ENCODE measurements at regions not wholly inside any gene's neighbourhood (a gene's known extent, or its start where the extent isn't known, plus 50 kb on each side); places are given as distances from the start of the nearest gene placed in this dataset.

DNA sequence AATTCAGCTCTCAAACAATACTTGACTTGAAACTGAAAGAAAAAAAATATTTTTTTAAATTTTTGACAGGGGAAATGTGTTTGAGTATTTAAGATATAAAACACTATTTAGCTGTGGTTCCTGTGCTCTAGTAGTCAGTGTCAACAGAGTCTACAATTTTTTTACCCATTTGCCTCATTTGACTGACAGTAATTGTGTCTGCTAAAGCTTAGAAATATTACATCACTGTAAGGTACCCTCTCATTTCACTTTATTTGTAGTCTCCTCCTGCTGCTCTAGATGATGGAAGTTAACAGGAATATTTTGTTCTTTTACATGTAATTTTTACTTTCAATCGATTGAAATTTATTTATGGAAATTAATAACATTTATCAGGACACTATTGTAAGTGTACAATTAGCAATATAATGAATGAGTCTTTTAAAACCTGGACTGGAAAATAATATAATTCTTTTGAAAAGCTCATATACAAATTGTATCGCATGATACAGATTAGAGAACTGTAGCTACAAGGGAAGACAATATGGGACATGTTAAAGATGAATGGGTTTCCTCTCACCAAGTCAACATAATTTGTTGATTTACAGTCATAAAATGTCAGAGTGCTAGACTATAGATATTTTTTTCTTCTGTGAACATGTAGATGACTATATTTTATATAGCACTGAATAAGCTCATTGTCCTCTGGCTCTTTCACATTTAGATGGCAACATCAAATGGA lies 1186.5 kb upstream of the ADGRL3 start:
- no peak for DNase-seq (ENCODE audit: low read depth)
- H3K4me3 ChIP-seq (ENCODE audit: low read depth, low read length): no peak overlapping the region
- no peaks in the 10 kb centered on the region for H3K27me3 ChIP-seq (ENCODE audit: control insufficient read depth, insufficient read depth, low read length)
- TF ChIP-seq, protein P1, sequence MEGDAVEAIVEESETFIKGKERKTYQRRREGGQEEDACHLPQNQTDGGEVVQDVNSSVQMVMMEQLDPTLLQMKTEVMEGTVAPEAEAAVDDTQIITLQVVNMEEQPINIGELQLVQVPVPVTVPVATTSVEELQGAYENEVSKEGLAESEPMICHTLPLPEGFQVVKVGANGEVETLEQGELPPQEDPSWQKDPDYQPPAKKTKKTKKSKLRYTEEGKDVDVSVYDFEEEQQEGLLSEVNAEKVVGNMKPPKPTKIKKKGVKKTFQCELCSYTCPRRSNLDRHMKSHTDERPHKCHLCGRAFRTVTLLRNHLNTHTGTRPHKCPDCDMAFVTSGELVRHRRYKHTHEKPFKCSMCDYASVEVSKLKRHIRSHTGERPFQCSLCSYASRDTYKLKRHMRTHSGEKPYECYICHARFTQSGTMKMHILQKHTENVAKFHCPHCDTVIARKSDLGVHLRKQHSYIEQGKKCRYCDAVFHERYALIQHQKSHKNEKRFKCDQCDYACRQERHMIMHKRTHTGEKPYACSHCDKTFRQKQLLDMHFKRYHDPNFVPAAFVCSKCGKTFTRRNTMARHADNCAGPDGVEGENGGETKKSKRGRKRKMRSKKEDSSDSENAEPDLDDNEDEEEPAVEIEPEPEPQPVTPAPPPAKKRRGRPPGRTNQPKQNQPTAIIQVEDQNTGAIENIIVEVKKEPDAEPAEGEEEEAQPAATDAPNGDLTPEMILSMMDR (IDR thresholded peaks at IDR 0.05; ENCODE audit: insufficient read depth, low read length, poor library complexity, severe bottlenecking): no peak
- no peaks in the 10 kb centered on the region for H3K36me3 ChIP-seq (ENCODE audit: control insufficient read depth, insufficient read depth, low read length)

DNA sequence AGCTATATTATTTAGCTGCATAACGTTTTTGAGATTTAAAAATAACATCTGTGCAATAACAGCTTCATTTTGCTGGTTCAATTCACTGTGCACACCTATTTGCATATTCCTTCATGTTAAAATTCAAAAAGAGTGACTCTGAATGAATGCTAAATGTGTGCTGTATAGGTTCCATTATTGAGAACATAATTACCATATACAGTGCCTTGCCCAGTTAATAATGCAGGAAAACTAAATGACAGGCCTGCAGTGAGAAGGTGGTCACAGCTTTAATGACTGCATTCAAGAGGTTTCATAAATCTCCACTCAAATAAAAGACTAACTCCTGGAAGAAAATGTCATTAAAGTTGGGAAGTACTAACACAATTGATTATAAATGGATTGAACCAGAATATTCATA lies 1183.2 kb upstream of the ADGRL3 start:
- no peaks in the 10 kb centered on the region for H3K36me3 ChIP-seq (ENCODE audit: control insufficient read depth, insufficient read depth, low read length)
- H3K27me3 ChIP-seq (ENCODE audit: control insufficient read depth, insufficient read depth, low read length): no peaks in the 10 kb centered on the region
- H3K4me3 ChIP-seq (ENCODE audit: low read depth, low read length): no peak overlapping the region
- DNase-seq (ENCODE audit: low read depth): no peak
- TF ChIP-seq, protein P1 (IDR thresholded peaks at IDR 0.05; ENCODE audit: insufficient read depth, low read length, poor library complexity, severe bottlenecking): no peak

DNA sequence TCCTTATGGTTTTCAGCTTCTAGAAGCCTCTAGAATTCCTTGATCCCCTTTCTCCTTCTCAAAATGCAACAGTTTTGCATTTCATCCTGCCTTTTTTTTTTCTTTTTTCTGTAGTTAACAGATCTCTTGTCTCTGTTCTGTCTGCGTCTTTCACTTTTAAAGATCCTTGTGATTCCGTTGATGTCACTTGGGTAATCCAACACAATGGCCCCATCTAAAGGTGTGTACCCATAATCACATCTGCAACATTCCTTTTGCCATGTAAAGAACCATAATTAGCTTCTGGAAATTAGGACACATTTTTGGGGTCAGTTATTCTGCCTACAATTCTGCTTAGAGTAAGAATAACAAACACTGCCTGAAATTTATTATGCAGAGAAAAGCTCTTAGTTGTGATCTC lies 1180.9 kb upstream of the ADGRL3 start:
- TF ChIP-seq, protein P1 (IDR thresholded peaks at IDR 0.05; ENCODE audit: insufficient read depth, low read length, poor library complexity, severe bottlenecking): no peak
- Histone ChIP-seq H3K36me3 (ENCODE audit: control insufficient read depth, insufficient read depth, low read length) (no peaks in the 10 kb centered on the region), H3K4me3 (ENCODE audit: low read depth, low read length) (no peak overlapping the region), H3K27me3 (ENCODE audit: control insufficient read depth, insufficient read depth, low read length) (no peaks in the 10 kb centered on the region)
- DNase-seq (ENCODE audit: low read depth): no peak

DNA sequence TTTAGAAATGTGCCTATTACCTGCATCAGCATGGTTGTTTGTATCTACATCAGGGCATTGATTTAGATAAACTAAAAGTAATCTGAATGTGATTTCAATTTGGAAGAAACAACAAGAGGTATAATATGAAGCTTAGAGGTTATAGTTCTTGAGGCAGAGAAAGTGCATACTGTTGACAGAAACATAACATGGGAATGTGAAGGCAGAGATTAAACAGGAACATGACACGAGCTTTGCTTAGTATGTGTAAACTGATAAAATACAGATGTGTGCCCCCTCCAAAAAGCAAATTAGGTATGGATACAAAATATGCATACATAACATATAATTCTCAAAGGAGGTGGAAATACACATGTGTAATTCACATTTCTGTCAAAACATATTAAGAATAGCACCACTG lies 1180.2 kb upstream of the ADGRL3 start:
- H3K36me3 ChIP-seq (ENCODE audit: control insufficient read depth, insufficient read depth, low read length): no peaks in the 10 kb centered on the region
- TF ChIP-seq, protein P1 (IDR thresholded peaks at IDR 0.05; ENCODE audit: insufficient read depth, low read length, poor library complexity, severe bottlenecking): no peak

DNA sequence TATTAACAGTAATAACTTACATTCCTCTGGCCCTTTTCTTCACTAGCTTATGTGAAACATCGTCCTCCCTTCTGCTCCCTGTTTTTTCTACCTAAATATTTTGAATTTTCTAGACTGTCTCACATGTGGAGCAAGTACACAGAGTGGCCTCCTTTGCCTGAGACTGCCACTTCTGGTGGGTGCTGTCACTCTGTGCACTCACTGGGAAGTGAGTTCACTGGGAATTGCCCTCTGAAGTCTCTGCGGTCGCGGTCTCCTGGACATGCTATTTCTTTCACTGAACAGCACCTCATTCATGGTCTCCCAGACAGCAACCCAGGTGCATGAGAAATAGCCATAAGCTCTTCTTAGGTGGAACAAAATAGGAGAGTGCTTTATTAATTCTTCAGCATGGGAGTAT lies 1179.7 kb upstream of the ADGRL3 start:
- no peaks in the 10 kb centered on the region for H3K27me3 ChIP-seq (ENCODE audit: control insufficient read depth, insufficient read depth, low read length)
- no peak for DNase-seq (ENCODE audit: low read depth)
- TF ChIP-seq, protein P1 (IDR thresholded peaks at IDR 0.05; ENCODE audit: insufficient read depth, low read length, poor library complexity, severe bottlenecking): no peak
- H3K36me3 ChIP-seq (ENCODE audit: control insufficient read depth, insufficient read depth, low read length): no peaks in the 10 kb centered on the region
- H3K4me3 ChIP-seq (ENCODE audit: low read depth, low read length): no peak overlapping the region

More for the DNA sequence above, 1180.2 kb upstream of the ADGRL3 start:
- no peaks in the 10 kb centered on the region for H3K27me3 ChIP-seq (ENCODE audit: control insufficient read depth, insufficient read depth, low read length)
- DNase-seq (ENCODE audit: low read depth): no peak
- no peak overlapping the region for H3K4me3 ChIP-seq (ENCODE audit: low read depth, low read length)

DNA sequence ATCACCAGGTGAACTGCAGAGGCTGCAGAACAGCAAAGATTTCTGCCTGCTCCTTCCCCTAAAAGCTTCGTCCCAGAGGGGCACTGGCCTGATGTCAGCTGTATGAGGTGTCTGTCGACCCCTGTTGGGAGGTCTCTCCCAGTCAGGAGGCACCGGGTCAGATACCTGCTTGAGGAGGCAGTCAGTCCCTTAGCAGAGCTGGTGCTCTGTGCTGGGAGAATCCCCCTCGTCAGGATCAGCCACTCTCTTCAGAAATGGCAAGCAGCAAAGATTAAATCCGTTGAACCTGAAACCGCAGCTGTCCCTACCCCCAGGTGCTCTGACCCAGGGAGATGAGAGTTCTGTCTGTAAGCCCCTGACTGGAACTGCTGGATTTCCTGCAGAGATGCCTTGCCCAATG lies 1166.3 kb upstream of the ADGRL3 start:
- no peaks in the 10 kb centered on the region for H3K36me3 ChIP-seq (ENCODE audit: control insufficient read depth, insufficient read depth, low read length)
- TF ChIP-seq, protein P1 (IDR thresholded peaks at IDR 0.05; ENCODE audit: insufficient read depth, low read length, poor library complexity, severe bottlenecking): no peak
- no peaks in the 10 kb centered on the region for H3K27me3 ChIP-seq (ENCODE audit: control insufficient read depth, insufficient read depth, low read length)
- no peak for DNase-seq (ENCODE audit: low read depth)
- H3K4me3 ChIP-seq (ENCODE audit: low read depth, low read length): no peak overlapping the region

Data from kidney epithelial cell (primary cell).